ENCODE measurements at regions not wholly inside any gene's neighbourhood (a gene's known extent, or its start where the extent isn't known, plus 50 kb on each side); places are given as distances from the start of the nearest gene placed in this dataset.

DNA sequence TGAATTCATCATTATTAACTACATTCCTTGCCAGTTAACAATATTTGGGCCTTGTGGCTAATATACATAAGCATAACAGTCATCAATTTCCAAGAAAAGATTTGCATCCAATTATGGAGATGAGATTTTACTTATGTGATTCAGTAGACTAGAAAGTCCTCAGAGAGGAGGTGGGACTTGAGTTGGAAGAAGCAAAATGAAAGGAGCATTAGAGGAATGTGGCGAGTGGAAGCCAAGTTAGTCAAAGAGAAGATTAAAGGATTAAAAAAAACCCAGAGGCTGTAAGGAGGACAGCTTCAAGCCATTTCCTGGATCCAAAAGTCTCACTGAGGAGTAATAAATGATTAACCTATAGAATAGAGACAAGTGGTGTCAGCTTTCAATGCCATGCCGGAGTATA lies 1099.4 kb upstream of the IGFBP7 start:
- Mint-ChIP-seq H3K9me3 (peaks cover 8 to 13% of the 10 kb centered on the region in 2 donors), H3K4me3 (no peak overlapping the region)

DNA sequence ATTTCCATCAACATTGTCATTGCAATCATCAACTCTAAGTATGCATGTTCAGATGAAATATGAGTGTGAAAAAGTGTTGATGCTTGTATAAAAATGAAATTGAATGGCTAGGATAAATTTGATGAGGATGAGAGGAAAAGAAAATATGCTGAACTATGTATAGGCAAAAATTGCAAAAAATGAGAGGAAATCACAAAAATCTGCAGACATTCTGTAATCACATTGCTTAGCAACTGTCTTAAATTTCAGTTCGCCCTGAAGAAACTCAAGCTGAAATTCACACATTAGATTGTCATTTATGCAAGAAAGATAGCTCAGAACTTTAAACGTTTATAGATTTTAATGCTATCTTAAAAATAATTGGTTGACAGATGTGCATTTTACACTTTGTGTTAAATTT lies 1098.8 kb upstream of the IGFBP7 start:
- Mint-ChIP-seq H3K9me3 (peaks cover 8 to 13% of the 10 kb centered on the region in 2 donors), H3K4me1 (no peaks in the 10 kb centered on the region), H3K4me3 (no peak overlapping the region), H3K27me3 (ENCODE audit: low read depth in 2 of 2) (no peaks in the 10 kb centered on the region), H3K36me3 (no peaks in the 10 kb centered on the region), H3K27ac (no peak overlapping the region)
- DNase-seq = no peak
- Histone ChIP-seq H3K27me3 (ENCODE audit: control insufficient read depth, insufficient read depth, low read length) (no peaks in the 10 kb centered on the region), H3K9me3 (ENCODE audit: control insufficient read depth, insufficient read depth, low read length) (no peaks in the 10 kb centered on the region), H3K27ac (ENCODE audit: low read length) (no peak overlapping the region), H3K36me3 (ENCODE audit: control insufficient read depth, insufficient read depth, low read length) (no peaks in the 10 kb centered on the region), H3K4me1 (ENCODE audit: control insufficient read depth, insufficient read depth, low read length) (no peaks in the 10 kb centered on the region), H3K4me3 (ENCODE audit: low read length) (no peak overlapping the region)
- WGBS (ENCODE audit: insufficient coverage) = 67% methylated on average over 1 of the region's 2 CpGs
- TF ChIP-seq, protein P1, sequence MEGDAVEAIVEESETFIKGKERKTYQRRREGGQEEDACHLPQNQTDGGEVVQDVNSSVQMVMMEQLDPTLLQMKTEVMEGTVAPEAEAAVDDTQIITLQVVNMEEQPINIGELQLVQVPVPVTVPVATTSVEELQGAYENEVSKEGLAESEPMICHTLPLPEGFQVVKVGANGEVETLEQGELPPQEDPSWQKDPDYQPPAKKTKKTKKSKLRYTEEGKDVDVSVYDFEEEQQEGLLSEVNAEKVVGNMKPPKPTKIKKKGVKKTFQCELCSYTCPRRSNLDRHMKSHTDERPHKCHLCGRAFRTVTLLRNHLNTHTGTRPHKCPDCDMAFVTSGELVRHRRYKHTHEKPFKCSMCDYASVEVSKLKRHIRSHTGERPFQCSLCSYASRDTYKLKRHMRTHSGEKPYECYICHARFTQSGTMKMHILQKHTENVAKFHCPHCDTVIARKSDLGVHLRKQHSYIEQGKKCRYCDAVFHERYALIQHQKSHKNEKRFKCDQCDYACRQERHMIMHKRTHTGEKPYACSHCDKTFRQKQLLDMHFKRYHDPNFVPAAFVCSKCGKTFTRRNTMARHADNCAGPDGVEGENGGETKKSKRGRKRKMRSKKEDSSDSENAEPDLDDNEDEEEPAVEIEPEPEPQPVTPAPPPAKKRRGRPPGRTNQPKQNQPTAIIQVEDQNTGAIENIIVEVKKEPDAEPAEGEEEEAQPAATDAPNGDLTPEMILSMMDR (IDR thresholded peaks at IDR 0.05) = no peak
- intact Hi-C loops (cut with micrococcal nuclease) = no loop called here
- no peak for ATAC-seq

More for the DNA sequence above, 1099.4 kb upstream of the IGFBP7 start:
- H3K27ac ChIP-seq (ENCODE audit: low read length) = no peak overlapping the region
- DNase-seq = no peak
- intact Hi-C loops (cut with micrococcal nuclease) = no loop called here
- no peak for ATAC-seq
- Mint-ChIP-seq H3K27me3 (ENCODE audit: low read depth in 2 of 2) (no peaks in the 10 kb centered on the region), H3K27ac (no peak overlapping the region), H3K4me1 (no peaks in the 10 kb centered on the region), H3K36me3 (no peaks in the 10 kb centered on the region)
- H3K36me3 ChIP-seq (ENCODE audit: control insufficient read depth, insufficient read depth, low read length) = no peaks in the 10 kb centered on the region
- peaks cover 3% of the 10 kb centered on the region for H3K9me3 ChIP-seq (ENCODE audit: control insufficient read depth, insufficient read depth, low read length)
- no peaks in the 10 kb centered on the region for H3K4me1 ChIP-seq (ENCODE audit: control insufficient read depth, insufficient read depth, low read length)
- WGBS (ENCODE audit: insufficient coverage) = 88% methylated on average over 2 of the region's 2 CpGs
- no peaks in the 10 kb centered on the region for H3K27me3 ChIP-seq (ENCODE audit: control insufficient read depth, insufficient read depth, low read length)
- H3K4me3 ChIP-seq (ENCODE audit: low read length) = no peak overlapping the region
- TF ChIP-seq, protein P1 (IDR thresholded peaks at IDR 0.05) = no peak

DNA sequence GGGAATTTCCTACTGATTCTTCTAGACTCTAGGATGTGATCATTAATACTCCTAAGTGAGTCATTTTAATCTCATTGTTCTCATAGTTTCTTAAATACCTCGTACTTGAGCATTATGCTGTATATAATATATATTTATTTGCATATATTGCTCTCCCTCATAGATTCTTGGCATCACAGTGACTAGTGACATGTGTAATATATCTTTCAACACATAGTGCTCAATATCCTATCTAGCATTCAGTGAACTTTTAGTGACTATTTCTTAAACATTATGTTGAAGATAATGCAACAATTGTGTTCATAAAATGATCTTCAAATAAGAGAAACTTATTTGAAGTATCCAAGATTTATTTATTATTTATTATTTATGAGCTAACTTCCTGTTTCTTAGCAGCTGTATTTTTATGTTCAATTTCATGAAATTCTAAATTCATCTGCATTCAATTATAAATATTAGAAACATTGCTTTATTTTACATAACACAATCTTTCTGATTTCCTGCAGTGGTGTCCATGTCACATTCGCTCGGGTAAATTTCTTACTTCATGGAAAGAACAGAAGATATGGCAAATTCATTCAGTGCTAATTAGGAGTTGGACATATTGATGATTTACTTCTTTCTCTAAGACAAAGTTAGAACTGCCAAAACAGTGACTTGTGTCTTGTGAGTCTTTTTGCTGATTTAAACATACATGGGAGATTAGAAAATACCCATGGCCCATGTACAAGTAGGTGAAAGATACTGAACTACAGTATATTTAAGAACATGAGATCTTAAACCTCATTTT lies 1095.5 kb upstream of the IGFBP7 start:
- Mint-ChIP-seq H3K36me3 (no peaks in the 10 kb centered on the region), H3K27ac (no peak overlapping the region), H3K4me3 (no peak overlapping the region), H3K27me3 (ENCODE audit: low read depth in 2 of 2) (no peaks in the 10 kb centered on the region), H3K9me3 (peaks cover 8 to 9% of the 10 kb centered on the region in 2 donors), H3K4me1 (no peaks in the 10 kb centered on the region)
- Histone ChIP-seq H3K27me3 (ENCODE audit: control insufficient read depth, insufficient read depth, low read length) (no peaks in the 10 kb centered on the region), H3K36me3 (ENCODE audit: control insufficient read depth, insufficient read depth, low read length) (no peaks in the 10 kb centered on the region), H3K4me3 (ENCODE audit: low read length) (no peak overlapping the region), H3K4me1 (ENCODE audit: control insufficient read depth, insufficient read depth, low read length) (no peaks in the 10 kb centered on the region), H3K9me3 (ENCODE audit: control insufficient read depth, insufficient read depth, low read length) (no peaks in the 10 kb centered on the region), H3K27ac (ENCODE audit: low read length) (no peak overlapping the region)
- DNase-seq = no peak
- TF ChIP-seq, protein P1 (IDR thresholded peaks at IDR 0.05) = no peak
- 100% methylated on average over 2 of the region's 3 CpGs for WGBS (ENCODE audit: insufficient coverage)
- intact Hi-C loops (cut with micrococcal nuclease) = no loop called here
- no peak for ATAC-seq

DNA sequence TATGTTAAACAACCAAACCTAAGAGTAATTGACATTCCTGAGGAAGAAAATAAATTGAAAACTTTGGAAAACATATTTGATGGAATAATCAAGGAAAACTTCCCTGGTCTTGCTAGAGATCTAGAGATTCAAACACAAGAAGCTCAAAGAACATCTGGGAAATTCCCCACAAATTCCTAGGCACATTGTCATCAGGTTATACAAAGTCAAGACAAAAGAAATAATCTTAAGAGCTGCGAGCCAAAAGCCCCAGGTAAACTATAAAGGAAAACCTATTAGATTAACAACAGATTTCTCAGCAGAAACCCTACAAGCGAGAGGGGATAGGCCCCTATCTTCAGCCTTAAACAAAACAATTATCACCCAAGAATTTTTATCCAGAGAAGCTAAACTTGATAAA lies 1082.0 kb upstream of the IGFBP7 start:
- TF ChIP-seq, protein P1 (IDR thresholded peaks at IDR 0.05) = no peak
- Mint-ChIP-seq H3K27ac (no peak overlapping the region), H3K4me1 (no peaks in the 10 kb centered on the region), H3K27me3 (ENCODE audit: low read depth in 2 of 2) (no peaks in the 10 kb centered on the region), H3K4me3 (no peak overlapping the region), H3K36me3 (no peaks in the 10 kb centered on the region), H3K9me3 (peaks cover 9 to 16% of the 10 kb centered on the region in 2 donors)
- WGBS (ENCODE audit: insufficient coverage) = 42% methylated on average over 1 of the region's 2 CpGs
- Histone ChIP-seq H3K4me1 (ENCODE audit: control insufficient read depth, insufficient read depth, low read length) (no peaks in the 10 kb centered on the region), H3K4me3 (ENCODE audit: low read length) (no peak overlapping the region), H3K9me3 (ENCODE audit: control insufficient read depth, insufficient read depth, low read length) (peaks cover 6% of the 10 kb centered on the region), H3K27me3 (ENCODE audit: control insufficient read depth, insufficient read depth, low read length) (no peaks in the 10 kb centered on the region), H3K36me3 (ENCODE audit: control insufficient read depth, insufficient read depth, low read length) (no peaks in the 10 kb centered on the region), H3K27ac (ENCODE audit: low read length) (no peak overlapping the region)
- DNase-seq (no peak), ATAC-seq (no peak)
- intact Hi-C loops (cut with micrococcal nuclease) = no loop called here

Measured in natural killer cell (primary cell).